OCI-LY7 (cell line): ENCODE measurements at regions not wholly inside any gene's neighbourhood (a gene's known extent, or its start where the extent isn't known, plus 50 kb on each side); places are given as distances from the start of the nearest gene placed in this dataset.

ENCODE experiments used
- BruUV-seq: library from RNA; stranded (reverse); fragments of 400-500 nt; replicated peaks from 2 replicates; lab custom pipeline; 2021; lab: Mats Ljungman, UMichigan
- CTCF ChIA-PET: fragments of 300-600 bp; sonication (Branson Sonifier 250); formaldehyde crosslinking; loops from one replicate; lab custom pipeline; 2022; ENCODE audit warnings: antibody characterized with exemption; ENCODE audit not compliant: unreplicated experiment; lab: Charles Lee
- POLR2A ChIA-PET: fragments of 300-600 bp; sonication (Branson Sonifier 250); formaldehyde crosslinking; loops from one replicate; lab custom pipeline; 2022; ENCODE audit warnings: antibody characterized with exemption; lab: Charles Lee
- DNase-seq: peaks from one replicate; pipeline ENCODE4 v3.0.0-alpha.2; 2015; ENCODE audit warnings: low spot score
- H2AFZ ChIP-seq: fragments of 200-600 bp; sonication (generic), shearing (Covaris generic); 2 replicates; pipeline ENCODE4 v1.6.1; 2014; ENCODE audit warnings: mild to moderate bottlenecking, antibody characterized with exemption, low read length, moderate library complexity
- H3K27ac ChIP-seq: fragments of 200-600 bp; sonication (generic); 2 replicates; pipeline ENCODE4 v1.5.1; 2014; ENCODE audit warnings: mixed run types, low read depth, mild to moderate bottlenecking, moderate library complexity, low read length, inconsistent platforms; ENCODE audit not compliant: poor library complexity, severe bottlenecking
- H3K36me3 ChIP-seq: fragments of 200-600 bp; sonication (generic); 2 replicates; pipeline ENCODE4 v1.6.1; 2014; ENCODE audit warnings: mild to moderate bottlenecking, antibody characterized with exemption, low read length, moderate library complexity, mixed read lengths; ENCODE audit not compliant: insufficient read depth
- H3K4me1 ChIP-seq: fragments of 200-600 bp; sonication (generic); 2 replicates; pipeline ENCODE4 v1.5.1; 2014; ENCODE audit warnings: mild to moderate bottlenecking, low read length; ENCODE audit not compliant: insufficient read depth, poor library complexity, severe bottlenecking
- H3K4me2 ChIP-seq: fragments of 200-600 bp; sonication (generic); 2 replicates; pipeline ENCODE4 v1.6.1; 2014; ENCODE audit warnings: mild to moderate bottlenecking, low read length
- H3K4me3 ChIP-seq: fragments of 200-600 bp; sonication (generic); 2 replicates; pipeline ENCODE4 v1.5.1; 2014; ENCODE audit warnings: mild to moderate bottlenecking, low read depth, low read length; ENCODE audit not compliant: poor library complexity, severe bottlenecking
- H3K79me2 ChIP-seq: fragments of 200-600 bp; sonication (generic); 2 replicates; pipeline ENCODE4 v1.6.1; 2016; ENCODE audit warnings: low read depth, mild to moderate bottlenecking, low read length, moderate library complexity, mixed read lengths; ENCODE audit not compliant: insufficient read depth
- H3K9me2 ChIP-seq: fragments of 200-600 bp; sonication (generic); 2 replicates; pipeline ENCODE4 v1.6.1; 2016; ENCODE audit warnings: mild to moderate bottlenecking, low read length, mixed read lengths; ENCODE audit not compliant: insufficient read depth
- H3K9me3 ChIP-seq: fragments of 200-600 bp; sonication (generic); 2 replicates; pipeline ENCODE4 v1.6.1; 2014; ENCODE audit warnings: mild to moderate bottlenecking, mixed run types, low read length, mixed read lengths
- H4K20me1 ChIP-seq: fragments of 200-600 bp; sonication (generic); 2 replicates; pipeline ENCODE4 v1.6.1; 2014; ENCODE audit warnings: mild to moderate bottlenecking, antibody characterized with exemption, low read length, moderate library complexity, mixed read lengths; ENCODE audit not compliant: insufficient read depth
- EZH2phosphoT487 ChIP-seq: fragments of 200-600 bp; sonication (generic); IDR thresholded peaks from 2 replicates; pipeline ENCODE4 v1.6.1; 2018; ENCODE audit warnings: low read depth, borderline replicate concordance, mild to moderate bottlenecking, mixed run types, antibody characterized with exemption, low read length, moderate library complexity, mixed read lengths
- intact Hi-C: fragments of 100-400 bp; cut with micrococcal nuclease; formaldehyde crosslinking; loops from one replicate; pipeline ENCODE4 v1.10.0; 2022; ENCODE audit not compliant: unreplicated experiment
- TF ChIP-seq, protein P1 (sequence below): fragments of 200-600 bp; sonication (generic); conservative IDR thresholded peaks from 2 replicates; pipeline ENCODE4 v1.5.1; 2014; ENCODE audit warnings: mild to moderate bottlenecking, antibody characterized with exemption, low read length, moderate library complexity, mixed read lengths

DNA sequence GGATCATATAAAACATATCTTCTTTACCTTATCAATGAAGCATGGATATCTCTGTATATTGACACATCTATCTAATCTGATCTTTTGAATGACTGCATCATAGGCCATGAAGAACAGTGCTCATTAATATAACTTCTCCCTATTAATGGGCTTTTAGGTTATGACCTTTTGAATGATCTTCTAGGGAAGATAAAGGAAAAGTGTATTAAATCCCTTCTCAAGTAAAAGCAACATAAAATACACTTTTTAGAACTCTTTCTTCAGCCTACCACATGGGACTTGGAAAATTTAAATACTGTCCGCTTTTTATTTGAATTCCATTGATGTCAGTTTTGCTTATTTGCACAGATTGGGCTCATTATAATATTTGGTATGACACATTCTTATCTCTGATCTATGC, 425.4 kb downstream of the MED13L start:
- ChIA-PET POLR2A (no interaction called here), CTCF (no interaction called here)
- H3K4me3 ChIP-seq = no peak overlapping the region

DNA sequence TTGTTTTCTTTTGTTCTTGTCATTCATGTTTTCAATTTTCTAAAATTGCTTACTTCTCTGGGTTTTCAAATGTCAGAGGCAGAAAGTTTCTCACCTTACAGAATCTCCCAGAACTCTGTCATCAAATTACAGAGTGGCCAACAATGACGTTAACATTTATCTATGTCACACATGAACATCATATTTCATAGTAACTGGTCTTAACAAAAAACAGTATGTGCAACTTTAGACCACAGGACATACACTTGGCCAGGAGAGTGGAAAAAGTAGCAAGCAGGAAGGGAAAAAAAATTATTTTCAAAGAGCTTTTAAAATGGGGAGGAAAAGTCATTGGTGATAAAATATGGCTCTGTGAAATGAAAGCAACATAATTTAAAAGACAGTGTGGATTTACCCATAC, 426.5 kb downstream of the MED13L start:
- POLR2A ChIA-PET = interaction anchor here (0.5 to 0.7 kb wide), 3 partner anchors 45 to 251 kb away, joined by 3 read pairs; no protein-coding TSS in a partner anchor
- intact Hi-C loops = no loop called here

More for the DNA sequence above, 425.4 kb downstream of the MED13L start:
- Histone ChIP-seq H2AFZ (no peak overlapping the region), H3K27ac (no peak overlapping the region), H3K9me2 (no peaks in the 10 kb centered on the region), H3K4me2 (no peak overlapping the region), H3K36me3 (no peaks in the 10 kb centered on the region), H3K9me3 (no peaks in the 10 kb centered on the region), H4K20me1 (no peaks in the 10 kb centered on the region), H3K4me1 (no peaks in the 10 kb centered on the region), H3K79me2 (no peaks in the 10 kb centered on the region)
- no TSS peak for BruUV-seq
- DNase-seq = no peak
- intact Hi-C loops = no loop called here
- no peak for TF ChIP-seq EZH2phosphoT487
- TF ChIP-seq, protein P1, sequence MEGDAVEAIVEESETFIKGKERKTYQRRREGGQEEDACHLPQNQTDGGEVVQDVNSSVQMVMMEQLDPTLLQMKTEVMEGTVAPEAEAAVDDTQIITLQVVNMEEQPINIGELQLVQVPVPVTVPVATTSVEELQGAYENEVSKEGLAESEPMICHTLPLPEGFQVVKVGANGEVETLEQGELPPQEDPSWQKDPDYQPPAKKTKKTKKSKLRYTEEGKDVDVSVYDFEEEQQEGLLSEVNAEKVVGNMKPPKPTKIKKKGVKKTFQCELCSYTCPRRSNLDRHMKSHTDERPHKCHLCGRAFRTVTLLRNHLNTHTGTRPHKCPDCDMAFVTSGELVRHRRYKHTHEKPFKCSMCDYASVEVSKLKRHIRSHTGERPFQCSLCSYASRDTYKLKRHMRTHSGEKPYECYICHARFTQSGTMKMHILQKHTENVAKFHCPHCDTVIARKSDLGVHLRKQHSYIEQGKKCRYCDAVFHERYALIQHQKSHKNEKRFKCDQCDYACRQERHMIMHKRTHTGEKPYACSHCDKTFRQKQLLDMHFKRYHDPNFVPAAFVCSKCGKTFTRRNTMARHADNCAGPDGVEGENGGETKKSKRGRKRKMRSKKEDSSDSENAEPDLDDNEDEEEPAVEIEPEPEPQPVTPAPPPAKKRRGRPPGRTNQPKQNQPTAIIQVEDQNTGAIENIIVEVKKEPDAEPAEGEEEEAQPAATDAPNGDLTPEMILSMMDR = no peak

DNA sequence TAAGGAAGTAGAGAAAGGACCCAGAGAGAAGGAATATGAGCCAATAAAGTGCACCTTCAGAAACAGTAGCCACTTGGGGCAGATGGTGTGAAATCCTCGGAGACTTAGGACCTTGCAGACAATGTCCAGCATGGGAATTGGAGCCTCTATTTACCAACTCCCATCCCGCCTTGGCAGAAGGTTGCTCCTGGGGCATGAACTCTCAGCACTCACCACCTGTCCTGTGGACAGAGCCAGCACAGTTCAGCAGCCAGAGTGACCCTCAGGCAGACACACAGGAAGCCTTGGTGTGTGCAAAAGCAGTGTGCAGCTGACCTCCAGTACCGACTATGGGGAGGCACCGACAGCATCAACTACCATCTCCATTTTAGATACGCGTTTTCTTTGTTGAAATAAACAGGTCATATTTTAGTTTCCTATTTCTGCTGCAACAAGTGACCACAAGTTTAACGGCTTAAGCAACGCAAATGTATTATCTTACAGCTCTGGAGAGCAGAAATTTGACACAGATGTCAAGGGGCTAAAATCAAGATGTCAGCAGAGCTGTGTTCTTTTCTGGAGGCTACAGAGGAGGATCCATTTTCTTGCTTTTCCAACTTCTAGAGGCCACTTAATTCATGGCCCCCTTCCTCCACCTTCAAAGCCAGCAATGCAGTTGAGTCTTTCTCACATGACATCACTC, 428.1 kb downstream of the MED13L start:
- Histone ChIP-seq H4K20me1 (no peaks in the 10 kb centered on the region), H3K27ac (no peak overlapping the region), H3K79me2 (no peaks in the 10 kb centered on the region), H3K4me3 (no peak overlapping the region), H3K9me3 (no peaks in the 10 kb centered on the region), H2AFZ (no peak overlapping the region), H3K9me2 (no peaks in the 10 kb centered on the region), H3K4me1 (no peaks in the 10 kb centered on the region), H3K4me2 (no peak overlapping the region), H3K36me3 (no peaks in the 10 kb centered on the region)
- intact Hi-C loops = no loop called here
- BruUV-seq = no TSS peak
- CTCF ChIA-PET = no interaction called here
- no peak for TF ChIP-seq EZH2phosphoT487
- POLR2A ChIA-PET = no interaction called here
- no peak for DNase-seq

More for the DNA sequence above, 426.5 kb downstream of the MED13L start:
- no peak overlapping the region for H3K27ac ChIP-seq
- no peak for DNase-seq
- BruUV-seq = no TSS peak
- no peaks in the 10 kb centered on the region for H4K20me1 ChIP-seq
- no peak overlapping the region for H2AFZ ChIP-seq
- H3K4me3 ChIP-seq = no peak overlapping the region
- H3K9me2 ChIP-seq = no peaks in the 10 kb centered on the region
- no peak for TF ChIP-seq EZH2phosphoT487
- TF ChIP-seq, protein P1 = no peak
- no peaks in the 10 kb centered on the region for H3K4me1 ChIP-seq
- no peaks in the 10 kb centered on the region for H3K9me3 ChIP-seq
- no peaks in the 10 kb centered on the region for H3K36me3 ChIP-seq
- H3K79me2 ChIP-seq = no peaks in the 10 kb centered on the region
- CTCF ChIA-PET = no interaction called here
- H3K4me2 ChIP-seq = no peak overlapping the region
